HG02571 (cell line): ENCODE measurements at regions not wholly inside any gene's neighbourhood (a gene's known extent, or its start where the extent isn't known, plus 50 kb on each side); places are given as distances from the start of the nearest gene placed in this dataset.

Experiments used
- ATAC-seq: cut with Tn5 transposase; IDR thresholded peaks from one replicate; pipeline ENCODE4 v1.9.1; 2021; ENCODE audit warnings: mild to moderate bottlenecking, moderate library complexity; ENCODE audit not compliant: unreplicated experiment

DNA sequence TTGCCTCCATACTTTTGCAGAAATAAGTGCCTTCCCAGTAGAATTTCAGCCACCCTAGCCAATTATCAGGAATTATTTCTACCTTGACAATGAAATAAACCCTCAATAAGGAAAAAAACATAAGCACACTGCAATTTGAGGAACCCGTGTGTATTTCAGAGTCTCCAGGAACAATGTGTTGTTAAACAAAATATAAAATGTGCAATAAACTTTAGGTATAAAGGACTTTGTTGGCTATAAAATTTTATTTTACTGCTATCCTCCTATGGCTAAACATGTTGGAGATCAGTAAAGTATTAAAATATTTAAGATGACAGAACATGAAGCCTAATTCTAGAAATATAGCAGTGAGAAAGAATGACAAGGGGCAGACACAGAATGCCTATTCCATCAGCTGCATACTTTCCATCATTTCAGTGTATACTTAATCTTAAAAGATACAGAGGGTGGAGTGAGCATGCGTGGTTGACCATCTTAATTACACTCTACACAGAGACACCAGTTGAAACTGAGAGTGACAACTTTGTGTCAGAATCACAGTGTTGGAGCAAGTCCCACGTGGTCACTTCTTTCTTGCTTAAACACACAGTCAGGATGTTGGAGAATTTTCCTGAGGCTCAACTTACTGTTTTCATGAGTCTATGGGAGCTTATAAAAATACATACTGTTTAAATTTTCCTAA, 79.0 kb upstream of the SUCLG2 start:
- no peak for ATAC-seq

DNA sequence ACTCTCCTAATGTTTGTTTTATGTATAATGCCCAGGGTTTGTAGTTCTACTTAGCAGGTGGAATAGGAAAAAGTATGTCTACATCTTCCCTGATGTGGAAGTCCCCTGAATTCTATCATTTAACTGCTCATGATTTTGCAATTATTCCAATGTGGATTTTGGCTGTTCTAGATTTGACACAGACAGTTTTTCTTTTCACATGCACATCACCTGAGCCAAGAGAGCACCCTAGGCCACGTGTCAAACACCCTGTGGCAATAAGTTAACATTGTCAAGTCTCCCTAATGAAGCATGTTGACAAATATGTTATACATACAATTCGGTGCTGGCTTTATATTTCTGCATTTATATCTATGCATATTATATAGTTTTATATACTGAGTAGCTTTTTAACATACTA, 70.0 kb upstream of the SUCLG2 start:
- ATAC-seq = no peak

DNA sequence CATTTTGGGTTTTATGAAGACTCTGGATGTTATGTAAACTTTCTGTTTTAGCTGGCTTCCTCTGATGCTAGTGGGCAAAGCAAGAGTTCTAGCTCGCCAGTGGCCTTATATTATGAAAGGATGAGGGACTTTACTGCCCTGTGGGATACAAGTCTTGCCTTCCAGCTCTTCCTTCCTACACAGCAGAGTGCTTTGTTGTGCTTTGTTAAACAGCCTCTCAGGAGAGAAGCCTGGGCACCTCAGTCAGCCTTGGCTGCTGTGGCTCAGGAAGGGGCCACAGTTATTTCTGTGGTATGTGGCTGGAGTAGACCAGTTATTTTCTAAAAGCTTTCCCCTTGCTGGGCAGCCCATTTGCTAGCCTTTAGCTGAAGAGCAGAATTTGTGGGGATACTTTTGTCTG, 69.5 kb upstream of the SUCLG2 start:
- ATAC-seq = no peak

DNA sequence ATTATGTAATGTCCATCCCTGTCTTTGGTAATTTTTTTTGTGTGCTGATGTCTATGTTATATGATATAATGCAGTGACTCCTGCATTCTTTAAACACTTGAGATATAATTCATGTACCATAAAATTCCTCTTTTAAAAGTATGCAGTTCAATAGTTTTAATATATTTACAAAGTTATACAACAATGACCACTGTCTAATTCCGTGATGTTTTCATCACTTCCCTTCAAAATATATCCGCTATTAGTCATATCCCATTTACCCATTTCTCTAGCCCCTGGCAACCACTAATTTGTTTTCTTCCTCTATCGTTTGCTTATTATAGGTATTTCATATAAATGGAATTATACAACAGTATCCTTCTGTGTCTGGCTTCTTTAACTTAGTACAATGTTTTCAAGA, 64.9 kb upstream of the SUCLG2 start:
- no peak for ATAC-seq

DNA sequence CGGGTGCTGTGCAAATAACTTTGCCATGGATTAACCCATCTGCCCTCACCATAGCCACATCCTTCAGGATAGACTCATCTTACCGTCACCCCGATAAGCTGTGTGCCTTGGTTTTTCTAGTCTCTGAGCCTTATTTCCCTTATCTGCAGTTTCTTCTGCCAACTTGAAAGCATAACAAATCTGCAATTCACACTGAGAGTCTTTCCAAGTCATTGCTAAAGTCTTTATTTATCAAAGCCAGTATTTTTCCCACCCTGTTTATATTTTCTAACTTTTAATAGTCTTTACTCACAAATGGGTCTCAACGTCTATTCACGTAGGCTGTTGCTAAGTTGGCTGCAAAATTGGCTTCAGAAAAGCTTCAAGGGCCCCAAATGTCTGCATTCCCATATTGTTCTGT, 61.6 kb upstream of the SUCLG2 start:
- no peak for ATAC-seq

DNA sequence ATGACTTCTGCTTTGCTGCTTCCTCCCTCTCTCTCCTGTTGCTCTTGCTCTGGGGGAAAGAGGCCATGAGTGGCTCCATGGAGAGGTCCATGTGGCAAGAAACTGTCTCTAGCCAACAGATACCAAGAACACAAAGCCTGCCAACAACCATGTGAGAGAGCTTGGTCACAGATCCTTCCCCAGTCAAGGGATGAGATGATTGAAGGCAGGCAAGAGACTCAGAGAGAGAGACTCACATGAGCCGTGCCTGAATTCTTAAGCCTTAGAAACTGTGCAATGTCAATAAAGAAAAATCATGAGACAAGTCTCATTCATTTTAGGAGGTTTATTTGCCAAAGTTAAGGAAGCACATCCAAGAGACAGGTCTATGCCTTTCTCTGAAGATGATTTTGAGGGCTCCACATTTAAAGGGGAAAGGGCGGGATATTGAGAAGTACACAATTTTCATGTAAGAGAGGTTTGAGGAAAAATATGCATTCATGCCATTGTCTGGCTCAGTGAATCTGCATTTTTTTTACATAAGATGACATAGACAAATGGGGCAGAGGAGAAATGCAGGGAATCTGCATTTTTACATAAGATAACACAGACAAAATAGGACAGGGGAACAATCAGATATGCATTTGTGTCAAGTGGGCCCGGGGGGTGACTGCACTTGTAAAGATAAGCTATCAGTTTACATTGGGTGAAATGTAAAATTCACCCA, 59.5 kb upstream of the SUCLG2 start:
- ATAC-seq = no peak

DNA sequence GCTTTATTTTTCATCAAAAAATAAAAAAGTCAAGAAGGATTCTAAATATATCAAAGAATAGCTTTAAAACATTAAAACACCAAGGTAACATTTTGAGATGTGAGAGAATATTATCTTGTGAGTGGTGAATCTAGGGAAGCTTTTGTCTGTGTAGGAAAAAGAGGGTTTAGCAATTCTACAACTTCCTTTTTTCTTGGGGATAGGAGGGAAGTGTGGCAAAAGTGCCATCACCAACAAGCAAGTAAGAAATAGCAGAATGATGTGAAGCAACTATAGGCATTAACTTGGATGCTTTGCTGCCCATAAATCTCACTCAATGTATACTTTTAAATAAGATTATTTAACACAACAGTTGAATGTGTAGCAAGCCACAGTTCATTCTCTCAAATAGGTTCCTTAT, 57.8 kb upstream of the SUCLG2 start:
- no peak for ATAC-seq

DNA sequence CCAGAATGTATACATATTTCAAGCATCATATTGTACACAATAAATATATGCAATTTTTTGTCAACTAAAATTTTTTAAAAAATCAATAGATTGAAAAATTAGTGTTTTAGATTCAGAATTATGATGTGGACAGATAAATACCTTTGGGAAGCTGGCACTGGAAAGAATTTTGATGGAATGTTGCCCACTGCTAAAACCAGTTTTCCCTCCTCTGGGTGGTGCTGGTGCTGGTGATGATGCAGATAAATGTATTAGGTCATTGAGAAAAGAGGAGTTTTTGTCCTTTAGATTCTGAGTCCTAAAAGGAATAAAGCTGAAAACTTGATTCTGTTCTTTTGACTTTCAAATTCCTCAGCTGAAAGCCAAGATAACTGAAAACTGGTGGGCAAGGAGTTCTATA, 56.0 kb upstream of the SUCLG2 start:
- ATAC-seq = no peak

- ATAC-seq = no peak
These were observed 52.5 kb upstream of the SUCLG2 start for GRCh38 chr3:67706934-67707333.

GRCh38 chr3:67704322-67704721, 49.9 kb upstream of the SUCLG2 start:
- no peak for ATAC-seq
